H54 (cell line): ENCODE measurements at regions not wholly inside any gene's neighbourhood (a gene's known extent, or its start where the extent isn't known, plus 50 kb on each side); places are given as distances from the start of the nearest gene placed in this dataset.
"Not testable (repeated sequence)": the region's sequence is repeated elsewhere in the genome, so short reads cannot be mapped to it uniquely, and the experiment has no call there.

Experiments
- DNase-seq: peaks from one replicate; pipeline ENCODE4 v3.0.0; 2011; ENCODE audit warnings: low spot score, mixed read lengths; ENCODE audit not compliant: insufficient read length
- FAIRE-seq: peaks from 3 replicates; lab custom pipeline; 2011; peaks lifted over from hg19 to GRCh38; lab: Jason Lieb, UNC
- POLR2A ChIP-seq: IDR thresholded peaks from 2 replicates; pipeline ENCODE4 v1.6.1; 2011; ENCODE audit warnings: low read depth, mild to moderate bottlenecking, low read length

DNA sequence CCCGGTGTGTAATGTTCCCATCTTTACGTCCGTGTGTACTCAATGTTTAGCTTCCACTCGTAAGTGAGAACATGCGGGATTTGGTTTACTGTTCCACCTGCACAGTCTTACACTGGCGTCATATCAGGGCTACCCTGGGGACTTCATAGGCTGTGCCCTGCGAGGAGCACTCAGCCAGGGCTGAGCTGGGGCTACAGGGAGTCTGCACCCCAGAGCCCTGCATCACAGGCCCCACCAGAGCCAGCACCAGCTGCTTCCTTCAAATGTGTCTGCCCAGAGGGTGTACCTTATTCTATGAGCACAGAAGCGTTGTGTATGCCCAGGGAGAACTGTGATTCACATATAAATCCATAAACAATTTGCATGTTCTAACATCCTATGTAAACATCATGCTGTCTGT lies 277.1 kb downstream of the TCERG1L start:
- no peak for TF ChIP-seq POLR2A
- FAIRE-seq, result no peak
- DNase-seq, result no peak

DNA sequence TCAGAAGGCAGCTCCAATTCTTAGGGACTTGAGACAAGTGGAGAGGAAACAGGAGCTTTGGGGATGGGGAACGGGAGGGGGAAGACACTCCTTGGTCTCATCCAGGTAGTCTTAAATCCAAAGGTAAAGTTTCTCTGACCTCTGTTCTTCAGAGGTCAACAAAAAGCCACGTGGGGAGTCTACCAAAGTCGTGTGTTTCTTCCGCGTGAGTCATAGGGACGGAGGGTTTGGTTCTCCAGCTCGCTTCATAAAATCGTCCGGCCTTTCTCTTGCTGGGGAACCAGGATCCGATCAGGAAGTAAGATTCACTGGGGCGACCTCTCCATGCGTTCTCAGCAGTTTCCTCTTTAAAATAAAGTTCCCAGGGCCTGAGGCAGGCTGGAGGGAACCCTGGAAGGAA lies 275.7 kb downstream of the TCERG1L start:
- no peak for DNase-seq
- no peak for TF ChIP-seq POLR2A
- no peak for FAIRE-seq

DNA sequence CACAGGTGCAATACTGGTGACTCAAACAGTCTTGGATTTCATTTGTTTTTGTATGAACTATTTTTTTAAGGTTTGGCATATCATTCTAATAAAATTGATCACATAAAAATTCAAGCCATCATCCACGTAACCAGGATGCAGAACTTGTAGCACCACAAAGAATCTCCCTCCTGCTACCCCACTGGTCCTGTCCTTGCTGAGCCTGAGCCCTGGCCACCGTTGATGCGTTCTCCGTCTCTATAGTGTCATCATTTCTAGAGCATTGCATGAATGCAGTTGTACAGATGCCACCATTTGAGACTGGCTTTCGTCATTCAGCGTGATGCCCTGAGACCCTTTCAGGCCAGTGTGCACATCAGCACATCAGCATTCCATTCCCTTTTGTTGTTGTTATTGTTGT lies 273.5 kb downstream of the TCERG1L start:
- no peak for TF ChIP-seq POLR2A
- DNase-seq, result no peak
- no peak for FAIRE-seq

DNA sequence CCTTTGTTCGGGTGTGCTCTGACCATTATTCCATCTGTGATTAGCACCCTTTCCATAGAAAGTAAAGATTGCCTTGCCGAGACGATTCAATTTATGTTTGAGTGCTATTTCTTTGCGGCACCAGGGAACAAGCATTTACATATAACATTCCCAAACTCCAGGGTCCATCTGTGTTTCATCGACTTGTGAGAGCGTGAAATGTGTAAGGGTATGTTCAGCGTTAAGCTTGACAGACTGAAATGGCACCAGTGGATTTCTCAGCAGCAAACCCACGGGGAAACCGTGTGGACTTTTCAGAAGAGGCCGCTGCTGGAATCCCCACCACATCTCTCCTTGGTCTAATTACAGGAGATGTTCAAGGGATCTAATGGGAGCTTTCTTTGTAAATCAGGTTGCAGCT lies 270.5 kb downstream of the TCERG1L start:
- no peak for TF ChIP-seq POLR2A
- FAIRE-seq (no peak), DNase-seq (no peak)

DNA sequence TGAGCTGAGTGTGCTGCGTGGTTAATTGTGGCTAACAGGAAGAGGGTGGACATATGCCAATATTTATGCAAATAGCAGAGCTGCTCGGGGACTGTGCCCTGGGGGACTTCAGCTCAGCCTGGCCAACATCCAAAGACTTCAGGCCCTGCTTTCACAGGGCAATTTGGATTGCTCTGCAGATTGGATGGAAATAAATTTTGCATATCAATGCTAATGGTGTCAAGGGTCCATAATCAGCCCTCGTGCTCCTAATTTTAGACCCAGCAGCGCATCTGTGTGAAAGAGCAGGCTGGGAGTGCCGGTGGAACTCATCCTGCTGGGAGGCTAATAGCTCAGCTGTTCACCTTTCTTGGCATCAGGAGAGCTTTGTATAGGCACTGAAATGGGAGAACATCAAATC lies 270.1 kb downstream of the TCERG1L start:
- FAIRE-seq, result no peak
- TF ChIP-seq POLR2A, result no peak
- no peak for DNase-seq

DNA sequence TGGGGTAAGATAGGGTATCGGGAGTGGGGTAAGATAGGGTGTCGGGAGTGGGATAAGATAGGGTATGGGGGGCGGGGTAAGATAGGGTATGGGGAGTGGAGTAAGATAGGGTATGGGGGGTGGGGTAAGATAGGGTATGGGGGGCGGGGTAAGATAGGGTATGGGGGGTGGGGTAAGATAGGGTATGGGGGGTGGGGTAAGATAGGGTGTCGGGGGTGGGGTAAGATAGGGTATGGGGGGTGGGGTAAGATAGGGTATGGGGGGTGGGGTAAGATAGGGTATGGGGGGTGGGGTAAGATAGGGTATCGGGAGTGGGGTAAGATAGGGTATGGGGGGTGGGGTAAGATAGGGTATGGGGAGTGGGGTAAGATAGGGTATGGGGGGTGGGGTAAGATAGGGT lies 269.5 kb downstream of the TCERG1L start:
- DNase-seq, FAIRE-seq: not testable (repeated sequence)
